ENCODE measurements at regions not wholly inside any gene's neighbourhood (a gene's known extent, or its start where the extent isn't known, plus 50 kb on each side); places are given as distances from the start of the nearest gene placed in this dataset.

GRCh38 chr1:59128239-59128736 lies 168.6 kb upstream of the FGGY start (continued):
- TF ChIP-seq MBD1 (CRISPR knock-in tag; IDR thresholded peaks at IDR 0.05) (no peak), TEAD2 (tag; IDR thresholded peaks at IDR 0.05) (no peak), STAG1 (CRISPR knock-in tag; IDR thresholded peaks at IDR 0.05; ENCODE audit: borderline replicate concordance) (no peak), MAFG (tag; conservative IDR thresholded peaks at IDR 0.05) (0 out of 2 replicates have a peak, but pooled peaks have one; percentile 12), SMARCA4 (IDR thresholded peaks at IDR 0.05) (peak; percentile 29; the same call in 1 of the 2 replicates), ZC3H4 (CRISPR knock-in tag; IDR thresholded peaks at IDR 0.05; ENCODE audit: borderline replicate concordance) (no peak), USF2 (CRISPR knock-in tag; IDR thresholded peaks at IDR 0.05) (0 out of 2 replicates have a peak, but pooled peaks have one; percentile 21), MCM3 (IDR thresholded peaks at IDR 0.05) (no peak)

- intact Hi-C loops (cut with micrococcal nuclease) = no loop called here
- ChIA-PET CTCF (ENCODE audit: low intra/inter-chr PET ratio) (no interaction called here), POLR2A (interaction anchor here (0.6 kb wide), 1 partner anchor 14 kb away, joined by 3 read pairs; no protein-coding TSS in a partner anchor)
- H3K36me3 ChIP-seq (ENCODE audit: control insufficient read depth, insufficient read depth, low read length) = no peaks in the 10 kb centered on the region
- no peak overlapping the region for H3K27ac ChIP-seq (ENCODE audit: extremely low read depth, low read depth, low read length)
- in situ Hi-C loops (cut with MboI) = no loop called here
- no peak overlapping the region for H3K4me3 ChIP-seq
- H3K9ac ChIP-seq (ENCODE audit: insufficient read depth in 1 of 2, low read depth in 2 of 2, low read length in 2 of 2) = no peak overlapping the region
- H3K4me2 ChIP-seq (ENCODE audit: insufficient read depth, low read length) = no peak overlapping the region
- H2AFZ ChIP-seq (ENCODE audit: low read depth, low read length) = no peak overlapping the region
- FAIRE-seq = no peak
- ATAC-seq = no peak
- TF ChIP-seq CHAMP1 (IDR thresholded peaks at IDR 0.05) = no peak
- TF ChIP-seq BRD4 (IDR thresholded peaks at IDR 0.05) = no peak
- no peak for TF ChIP-seq TCF3 (CRISPR knock-in tag; IDR thresholded peaks at IDR 0.05)
- TF ChIP-seq PRMT5 (CRISPR knock-in tag; IDR thresholded peaks at IDR 0.05) = no peak
- no peak for TF ChIP-seq SNAPC5 (CRISPR knock-in tag; IDR thresholded peaks at IDR 0.05)
- no peak for TF ChIP-seq KLF6 (CRISPR knock-in tag; IDR thresholded peaks at IDR 0.05; ENCODE audit: borderline replicate concordance)
- no peak for TF ChIP-seq CCAR2 (IDR thresholded peaks at IDR 0.05; ENCODE audit: low read depth, low read length)
- TF ChIP-seq NFRKB (IDR thresholded peaks at IDR 0.05; ENCODE audit: low read depth) = no peak
- no TSS peak for BruUV-seq (replicated peaks)
- no peaks in the 10 kb centered on the region for H4K20me1 ChIP-seq (replicated peaks; ENCODE audit: control insufficient read depth, insufficient read depth, low read length)
- no peaks in the 10 kb centered on the region for H3K79me2 ChIP-seq (ENCODE audit: control insufficient read depth, insufficient read depth, low read length)
- H3K27me3 ChIP-seq (ENCODE audit: control insufficient read depth in 2 of 2, insufficient read depth in 2 of 2, low read length in 2 of 2) = peaks cover 0 to 2% of the 10 kb centered on the region in 2 experiments; a peak in 1 of 5 replicates
- no peak for DNase-seq (ENCODE audit: extremely low read depth in 1 of 4, low spot score in 3 of 4)
- 0% methylated on average over 4 of the region's 4 CpGs for WGBS (ENCODE audit: insufficient coverage, low coverage, missing lambda C conversion rate)
- H3K9me1 ChIP-seq (ENCODE audit: control insufficient read depth, insufficient read depth, low read length) = no peaks in the 10 kb centered on the region
- H3K9me3 ChIP-seq (replicated peaks; ENCODE audit: control insufficient read depth, insufficient read depth, low read depth, low read length) = no peaks in the 10 kb centered on the region
- H3K4me1 ChIP-seq (replicated peaks in 1 of 2; ENCODE audit: control insufficient read depth in 2 of 2, insufficient read depth in 2 of 2, low read length in 2 of 2) = no peaks in the 10 kb centered on the region; a peak in 1 of 5 replicates
Measured at GRCh38 chr1:59128784-59129227, 168.1 kb upstream of the FGGY start.
